Head of caudate nucleus (tissue), 42 donors: ENCODE measurements at regions not wholly inside any gene's neighbourhood (a gene's known extent, or its start where the extent isn't known, plus 50 kb on each side); places are given as distances from the start of the nearest gene placed in this dataset.

ENCODE experiments used
- DNase-seq, 42 donors: peaks; one replicate each; pipeline versions ENCODE4 v3.0.0 to v3.0.0-alpha.2; 2020 to 2021; ENCODE audit warnings: mixed read lengths in 7 of 42
- intact Hi-C: fragments of 100-400 bp; cut with DNase I; formaldehyde crosslinking; loops from one replicate; pipeline ENCODE4 v1.15.0; 2022

DNA sequence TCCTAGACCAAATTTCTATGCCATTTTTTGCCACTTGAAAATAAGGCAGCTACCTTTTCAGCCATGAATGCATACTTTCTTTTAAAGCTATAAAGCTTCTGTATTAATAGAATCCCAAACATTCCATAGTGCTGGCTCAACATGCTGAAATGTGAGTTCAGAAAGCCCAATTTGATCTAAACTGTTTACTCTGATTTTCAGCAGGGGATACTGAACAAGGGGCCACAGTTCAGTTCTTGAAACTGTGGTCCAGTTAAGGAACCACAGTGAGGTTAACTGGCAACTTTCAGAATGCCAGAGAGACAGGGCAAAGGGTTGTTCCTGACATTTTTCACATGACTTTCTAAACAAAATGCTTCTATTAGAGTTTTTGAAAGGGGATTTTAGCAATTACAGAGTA lies 85.7 kb upstream of the COL11A1 start:
- DNase-seq: no peak
- intact Hi-C loops: no loop called here

GRCh38 chr1:103191327-103191726 lies 83.0 kb upstream of the COL11A1 start:
- DNase-seq: no peak
- intact Hi-C loops: no loop called here

DNA sequence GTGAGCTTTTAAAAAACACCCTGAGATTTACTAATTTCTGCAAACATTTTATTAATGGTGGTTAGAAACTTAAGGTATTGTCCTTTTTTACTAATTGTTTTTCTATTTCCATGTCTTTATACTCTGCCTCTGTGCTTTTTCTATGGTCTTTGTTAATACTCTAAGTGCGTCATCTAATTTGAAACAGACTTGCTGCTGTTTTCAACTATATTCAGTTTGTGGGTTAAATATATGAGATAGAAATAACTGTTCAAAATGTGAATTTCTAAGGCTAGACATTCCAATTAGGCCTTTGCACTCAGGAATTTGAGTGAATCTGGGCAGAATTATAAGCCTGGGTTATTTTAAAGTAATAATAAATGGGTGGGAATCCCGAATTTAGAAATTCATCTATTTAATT lies 82.4 kb upstream of the COL11A1 start:
- intact Hi-C loops: no loop called here

DNA sequence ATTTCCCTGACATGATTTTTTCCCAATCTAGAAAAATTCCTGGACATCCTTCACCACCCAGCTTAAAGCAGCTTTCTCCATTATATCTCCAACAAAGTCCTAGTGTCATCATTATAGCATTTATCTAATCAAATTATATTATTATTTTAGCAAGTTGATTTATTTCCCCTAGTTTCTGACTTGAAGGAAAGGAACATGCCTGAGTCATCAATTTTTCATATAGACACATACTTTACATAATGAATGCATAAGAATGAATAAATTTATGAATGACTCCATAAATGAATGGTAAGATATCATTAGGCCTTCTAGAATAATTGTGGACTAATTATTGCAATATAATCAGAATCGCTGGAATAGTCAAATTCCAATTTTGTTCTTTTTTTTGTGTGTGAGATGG lies 79.4 kb upstream of the COL11A1 start:
- DNase-seq: no peak
- intact Hi-C loops: no loop called here

More for the DNA sequence above, 82.4 kb upstream of the COL11A1 start:
- DNase-seq: no peak

DNA sequence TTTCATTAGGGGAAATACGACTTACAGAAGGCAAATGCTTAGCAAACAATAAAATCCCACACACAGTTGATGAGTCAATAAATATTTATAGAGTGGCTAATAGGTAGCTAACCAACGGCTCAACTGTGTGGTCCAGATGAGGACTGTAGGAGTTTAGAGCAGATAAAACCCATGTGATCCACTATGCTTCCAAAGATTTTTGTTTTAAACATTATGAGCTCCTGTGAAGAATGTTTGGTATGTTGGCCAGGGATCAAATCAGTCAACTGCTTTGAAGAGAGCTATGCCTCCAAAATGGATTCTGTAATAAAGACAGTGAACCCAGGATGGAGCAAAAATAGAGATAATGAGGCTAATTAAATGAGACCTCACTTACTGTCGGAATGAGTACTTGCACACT lies 72.3 kb upstream of the COL11A1 start:
- no peak for DNase-seq
- intact Hi-C loops: no loop called here

DNA sequence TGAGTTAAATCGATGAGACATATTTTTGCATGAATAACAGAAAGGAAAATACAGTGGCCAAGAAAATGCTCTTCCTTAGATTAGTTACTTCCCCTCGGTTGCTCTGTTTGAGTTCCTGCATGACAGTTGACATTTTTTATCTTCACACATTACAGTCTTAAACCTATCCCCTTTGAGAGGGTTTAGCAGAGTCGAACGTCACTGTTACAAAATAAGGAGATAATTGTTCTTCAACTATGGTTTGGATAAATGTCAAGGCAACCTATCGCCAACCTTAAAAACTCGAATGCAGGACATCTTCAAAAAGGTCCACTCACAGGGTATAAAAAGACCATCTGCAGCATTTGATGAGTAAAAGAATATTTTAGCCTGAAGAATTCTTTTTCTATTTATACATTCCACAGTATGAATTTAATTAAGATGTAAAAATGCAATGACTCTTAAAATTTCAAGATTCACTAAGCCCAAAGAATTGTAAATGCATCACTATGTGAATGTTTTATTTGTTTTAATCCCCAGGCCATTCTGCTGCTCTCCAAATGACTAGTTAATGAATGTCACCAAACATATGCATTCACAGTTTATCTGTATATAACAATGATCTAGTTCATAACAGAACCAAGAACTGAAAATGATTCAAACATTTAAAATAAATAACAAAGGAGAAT lies 68.9 kb upstream of the COL11A1 start:
- DNase-seq: no peak
- intact Hi-C loops: no loop called here

DNA sequence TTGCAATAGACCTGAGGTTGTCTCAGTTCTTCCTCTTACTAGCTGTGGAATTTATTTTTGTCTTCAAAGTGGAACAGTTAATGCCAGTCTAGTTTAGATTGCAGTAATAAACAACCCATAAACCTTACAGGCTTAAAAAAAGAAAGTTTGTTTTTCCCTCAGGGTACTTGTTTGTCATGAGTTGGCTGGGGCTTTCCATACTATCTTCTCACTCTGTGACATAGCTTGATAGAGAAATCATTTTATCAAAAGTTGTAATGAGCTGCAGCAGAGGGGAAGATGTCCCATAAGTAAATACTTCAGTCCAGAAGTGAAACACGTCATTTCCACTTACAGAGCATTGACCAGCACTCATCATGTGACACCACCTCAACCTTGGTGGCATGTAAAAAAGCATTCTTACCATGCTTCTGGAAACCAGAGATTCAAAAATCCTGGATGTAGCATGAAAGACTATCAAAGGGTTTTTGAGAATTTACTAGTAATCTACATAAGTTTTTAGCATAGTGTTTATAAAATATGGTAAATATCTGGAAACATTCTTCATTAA lies 62.8 kb upstream of the COL11A1 start:
- intact Hi-C loops: no loop called here
- no peak for DNase-seq

DNA sequence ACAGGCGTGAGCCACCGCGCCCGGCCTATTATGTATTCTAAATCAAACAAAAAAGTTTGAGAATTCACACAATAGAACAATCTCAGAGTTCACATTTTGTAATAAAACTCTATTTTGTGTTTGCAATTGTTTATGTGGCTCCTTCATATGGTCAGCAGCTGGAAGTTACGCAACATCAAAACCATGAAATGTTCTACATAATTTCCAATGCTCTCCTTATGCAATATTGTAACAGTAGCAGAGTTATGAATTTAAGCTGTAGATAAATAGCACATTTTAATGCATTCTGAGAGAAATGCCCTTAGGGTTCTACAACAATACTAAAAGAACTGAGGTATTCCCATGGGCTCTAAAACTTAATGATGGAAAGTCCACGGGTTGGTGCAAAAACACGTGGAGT lies 62.3 kb upstream of the COL11A1 start:
- intact Hi-C loops: no loop called here
- DNase-seq: no peak

GRCh38 chr1:103162360-103162759 lies 54.0 kb upstream of the COL11A1 start:
- intact Hi-C loops: no loop called here
- no peak for DNase-seq

DNA sequence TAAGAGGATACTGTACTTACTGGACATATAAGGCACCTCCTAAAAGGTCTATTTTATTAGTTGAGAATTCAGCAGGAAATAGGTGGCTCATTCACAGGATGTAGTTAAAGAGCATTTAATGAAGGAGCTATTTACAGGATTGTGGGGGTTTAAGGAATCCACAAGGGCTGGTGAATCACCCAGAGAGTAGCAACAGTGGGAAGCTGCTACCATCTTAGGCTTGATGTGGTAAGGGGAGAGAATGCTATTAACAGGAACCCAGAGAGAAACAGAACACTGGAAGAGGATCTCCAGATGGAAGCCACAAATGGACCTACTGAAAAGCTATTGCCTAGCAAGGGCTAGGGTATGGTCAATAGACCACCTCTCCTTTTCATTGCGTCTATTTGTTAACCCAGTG lies 52.0 kb upstream of the COL11A1 start:
- intact Hi-C loops: no loop called here
- DNase-seq: no peak
